ENCODE measurements at regions not wholly inside any gene's neighbourhood (a gene's known extent, or its start where the extent isn't known, plus 50 kb on each side); places are given as distances from the start of the nearest gene placed in this dataset.

- H2BK20ac ChIP-seq (ENCODE audit: low read depth, low read length), result no peak overlapping the region
- H3K9me1 ChIP-seq (ENCODE audit: insufficient read depth, low read length), result no peaks in the 10 kb centered on the region
- H3K4me2 ChIP-seq (ENCODE audit: low read depth, low read length), result no peak overlapping the region
- H3K9me3 ChIP-seq (ENCODE audit: control insufficient read depth, insufficient read depth, low read length), result peaks cover 8% of the 10 kb centered on the region; the same call in 1 of the 2 replicates
- no peak overlapping the region for H3K4me3 ChIP-seq (ENCODE audit: insufficient read depth, low read depth, low read length)
- no peak for ATAC-seq (ENCODE audit: low read depth)
- H2AK9ac ChIP-seq (replicated peaks; ENCODE audit: low read depth, low read length, poor library complexity), result no peak overlapping the region
- CTCF ChIA-PET, result no interaction called here
- H3K23ac ChIP-seq (ENCODE audit: low read depth, low read length), result no peak overlapping the region
- no peak overlapping the region for H4K5ac ChIP-seq (ENCODE audit: low read depth, low read length)
- intact Hi-C loops (cut with micrococcal nuclease), result no loop called here
- no peaks in the 10 kb centered on the region for H3K4me1 ChIP-seq (ENCODE audit: control insufficient read depth, insufficient read depth, low read length)
- H4K8ac ChIP-seq (ENCODE audit: low read depth in 2 of 2, low read length in 2 of 2), result no peak overlapping the region
- no CpG with 5 or more reads among the region's 6 CpGs for WGBS, 2 experiments (ENCODE audit: extremely low coverage in 2 of 2, insufficient read length in 1 of 2)
- H3K14ac ChIP-seq (replicated peaks; ENCODE audit: low read depth, low read length), result no peak overlapping the region
- no peak overlapping the region for H3K18ac ChIP-seq (ENCODE audit: low read depth, low read length)
- H3K27ac ChIP-seq (ENCODE audit: insufficient read depth, low read length), result no peak overlapping the region
- POLR2A ChIA-PET (ENCODE audit: unreplicated experiment), result interaction anchor here (0.6 kb wide), 1 partner anchor 1867 kb away, joined by 9 read pairs; no protein-coding TSS in a partner anchor
- in situ Hi-C loops (cut with MboI; ENCODE audit: low sequenced_read_pairs), result no loop called here
- H3K9ac ChIP-seq (ENCODE audit: low read depth, low read length), result no peak overlapping the region
- H3K36me3 ChIP-seq (ENCODE audit: control insufficient read depth, insufficient read depth, low read length), result no peaks in the 10 kb centered on the region
- no peak overlapping the region for H2AFZ ChIP-seq (replicated peaks; ENCODE audit: low read length, poor library complexity)
- no peak overlapping the region for H2BK15ac ChIP-seq (ENCODE audit: low read depth, low read length)
- no peak overlapping the region for H3K4ac ChIP-seq (ENCODE audit: low read depth, low read length)
- BruUV-seq (replicated peaks), result no TSS peak
- no peaks in the 10 kb centered on the region for H3K27me3 ChIP-seq (ENCODE audit: control insufficient read depth, insufficient read depth, low read length)
- H3K79me1 ChIP-seq (ENCODE audit: low read depth in 1 of 2, low read length in 2 of 2), result no peaks in the 10 kb centered on the region
- TF ChIP-seq FOS (IDR thresholded peaks at IDR 0.05; ENCODE audit: low read depth, low read length), result no peak
- no peak for TF ChIP-seq RCOR1 (IDR thresholded peaks at IDR 0.05; ENCODE audit: insufficient replicate concordance, low read length)
- no peak for TF ChIP-seq MAFK (IDR thresholded peaks at IDR 0.05; ENCODE audit: low read depth, low read length)
- TF ChIP-seq CTCF (conservative IDR thresholded peaks at IDR 0.05; ENCODE audit: low read depth, low read length), result no peak
- no peak for DNase-seq
- H4K20me1 ChIP-seq (ENCODE audit: insufficient read depth, low read length), result no peaks in the 10 kb centered on the region
- dilution Hi-C loops (cut with HindIII; ENCODE audit: low sequenced_read_pairs, unreplicated experiment), result no loop called here
- no peak overlapping the region for H2BK5ac ChIP-seq (ENCODE audit: low read depth, low read length, poor library complexity, severe bottlenecking)
- H2BK120ac ChIP-seq (ENCODE audit: low read depth, low read length), result no peak overlapping the region
- no peak overlapping the region for H4K91ac ChIP-seq (ENCODE audit: insufficient read depth, low read depth, low read length)
- no peak overlapping the region for H2AK5ac ChIP-seq (ENCODE audit: low read depth, low read length)
- no peak overlapping the region for H3K56ac ChIP-seq (ENCODE audit: extremely low read depth, insufficient read depth, low read length)
These were observed 224.9 kb upstream of the AUTS2 start for GRCh38 chr7:69373171-69374043.

All from IMR-90 (cell line).